ENCODE measurements at regions not wholly inside any gene's neighbourhood (a gene's known extent, or its start where the extent isn't known, plus 50 kb on each side); places are given as distances from the start of the nearest gene placed in this dataset.
A peak's percentile ranks its signal among the peaks of the same experiment; 100 is the strongest.

- no peak for TF ChIP-seq CTCF (IDR thresholded peaks at IDR 0.05)
- TF ChIP-seq RFX5 (IDR thresholded peaks at IDR 0.05; ENCODE audit: low read length), result no peak
- TF ChIP-seq YY1 (IDR thresholded peaks at IDR 0.05; ENCODE audit: low read depth), result no peak
- 0 out of 2 replicates have a peak, but pooled peaks have one; percentile 19 for TF ChIP-seq USF1 (IDR thresholded peaks at IDR 0.05; ENCODE audit: borderline replicate concordance, low read depth)
Measured at GRCh38 chr1:201748335-201748734, 80.6 kb upstream of the IPO9 start (continued).

GRCh38 chr1:201749059-201749690 lies 79.8 kb upstream of the IPO9 start:
- no peaks in the 10 kb centered on the region for H3K9me3 ChIP-seq
- H3K4me2 ChIP-seq, result peak overlapping the region; percentile 68
- WGBS (ENCODE audit: low lambda C conversion rate), result 84% methylated on average over 6 of the region's 6 CpGs
- peak overlapping the region; percentile 82 for H3K9ac ChIP-seq
- no peaks in the 10 kb centered on the region for H3K9me2 ChIP-seq
- no peaks in the 10 kb centered on the region for H3K27me3 ChIP-seq (ENCODE audit: insufficient read depth)
- CTCF ChIA-PET, result interaction anchor here (1.0 to 1.9 kb wide), 4 partner anchors 11 to 218 kb away, joined by 3 to 12 read pairs (median 6); no protein-coding TSS in a partner anchor
- H3K36me3 ChIP-seq (replicated peaks in 1 of 2; ENCODE audit: control insufficient read depth in 1 of 2, insufficient read depth in 2 of 2, low read length in 1 of 2), result peaks cover 2 to 41% of the 10 kb centered on the region in 2 experiments
- peaks cover 96% of the 10 kb centered on the region for H3K79me2 ChIP-seq (ENCODE audit: insufficient read depth)
- no peak overlapping the region for H3K4me3 ChIP-seq (ENCODE audit: low read depth in 2 of 2, low read length in 1 of 2)
- no peak for TF ChIP-seq USF2 (IDR thresholded peaks at IDR 0.05; ENCODE audit: borderline replicate concordance, low read depth, low read length)
- no peak for TF ChIP-seq NFIC (IDR thresholded peaks at IDR 0.05; ENCODE audit: borderline replicate concordance)
- TF ChIP-seq GATA2 (CRISPR knock-in tag; IDR thresholded peaks at IDR 0.05), result no peak
- no peak for TF ChIP-seq TAF1 (IDR thresholded peaks at IDR 0.05; ENCODE audit: borderline replicate concordance, low read depth, low read length)
- TF ChIP-seq ELF1 (IDR thresholded peaks at IDR 0.05), result no peak
- TF ChIP-seq MXI1 (IDR thresholded peaks at IDR 0.05; ENCODE audit: low read depth, low read length), result no peak
- no peak for TF ChIP-seq RCOR1 (IDR thresholded peaks at IDR 0.05; ENCODE audit: low read length)
- no peak for TF ChIP-seq ZBTB33 (IDR thresholded peaks at IDR 0.05; ENCODE audit: borderline replicate concordance, low read depth)
- TF ChIP-seq MAX (IDR thresholded peaks at IDR 0.05; ENCODE audit: low read depth), result no peak
- TF ChIP-seq MEF2A (IDR thresholded peaks at IDR 0.05; ENCODE audit: borderline replicate concordance, low read depth), result no peak
- TF ChIP-seq SIN3A (IDR thresholded peaks at IDR 0.05; ENCODE audit: borderline replicate concordance, low read depth, low read length), result no peak
- TF ChIP-seq FOXJ3 (CRISPR knock-in tag; IDR thresholded peaks at IDR 0.05), result no peak
- no peak for TF ChIP-seq TCF12 (IDR thresholded peaks at IDR 0.05)
- TF ChIP-seq POLR2AphosphoS5 (IDR thresholded peaks at IDR 0.05; ENCODE audit: low read depth, low read length), result no peak
- TF ChIP-seq YY1 (IDR thresholded peaks at IDR 0.05; ENCODE audit: low read depth), result no peak
- TF ChIP-seq EZH2phosphoT487 (IDR thresholded peaks at IDR 0.05; ENCODE audit: borderline replicate concordance, low read depth), result no peak
- no peak for TF ChIP-seq JUND (IDR thresholded peaks at IDR 0.05)
- TF ChIP-seq RXRA (IDR thresholded peaks at IDR 0.05; ENCODE audit: borderline replicate concordance, low read depth), result no peak
- peaks cover 44 to 79% of the 10 kb centered on the region in 2 experiments for H3K4me1 ChIP-seq (ENCODE audit: control insufficient read depth in 1 of 2, insufficient read depth in 2 of 2, low read depth in 1 of 2, low read length in 1 of 2)
- peaks cover 76% of the 10 kb centered on the region for H3F3A ChIP-seq (replicated peaks; ENCODE audit: insufficient read depth)
- H2AFZ ChIP-seq (ENCODE audit: low read depth), result no peak overlapping the region
- peak overlapping the region; percentile 3 to 98; a peak in 3 of 4 replicates for H3K27ac ChIP-seq (ENCODE audit: low read depth in 2 of 2, low read length in 1 of 2)
- no peak for DNase-seq
- POLR2A ChIA-PET, result interaction anchor here (0.7 kb wide), 1 partner anchor 9 kb away, joined by 3 read pairs; no protein-coding TSS in a partner anchor
- H4K20me1 ChIP-seq (ENCODE audit: insufficient read depth), result no peaks in the 10 kb centered on the region
